SK-N-SH treated with all-trans-retinoic acid at 6 μM for 48 hours (cell line): ENCODE measurements at regions not wholly inside any gene's neighbourhood (a gene's known extent, or its start where the extent isn't known, plus 50 kb on each side); places are given as distances from the start of the nearest gene placed in this dataset.

ENCODE experiments used
- ATAC-seq: fragments of 200-7000 bp; cut with Tn5 transposase; 3 replicates; pipeline ENCODE4 v1.9.1; 2020; ENCODE audit warnings: mild to moderate bottlenecking, moderate library complexity
- ARNTL ChIP-seq: fragments of 450-650 bp; formaldehyde crosslinking; IDR thresholded peaks from 2 replicates; pipeline ENCODE4 v1.5.0; 2020; ENCODE audit warnings: low read depth, mild to moderate bottlenecking, moderate library complexity, borderline replicate concordance
- BACH2 ChIP-seq: fragments of 250-450 bp; sonication (Bioruptor Pico); IDR thresholded peaks from 2 replicates; pipeline ENCODE4 v1.9.0; 2021; ENCODE audit warnings: mild to moderate bottlenecking, borderline replicate concordance
- CREB5 ChIP-seq: fragments of 250-450 bp; sonication (Bioruptor Pico); IDR thresholded peaks from 2 replicates; pipeline ENCODE4 v1.5.1; 2020; ENCODE audit warnings: low read depth, mild to moderate bottlenecking, moderate library complexity
- CSDC2 ChIP-seq: fragments of 250-450 bp; sonication (Bioruptor Pico); IDR thresholded peaks from 2 replicates; pipeline ENCODE4 v1.5.0; 2020; ENCODE audit warnings: mild to moderate bottlenecking, moderate library complexity
- CSRNP3 ChIP-seq: fragments of 250-450 bp; sonication (Bioruptor Pico); IDR thresholded peaks from 2 replicates; pipeline ENCODE4 v1.5.1; 2021; ENCODE audit warnings: mild to moderate bottlenecking, moderate library complexity
- ESRRG ChIP-seq: fragments of 250-450 bp; sonication (Bioruptor Pico); IDR thresholded peaks from 2 replicates; pipeline ENCODE4 v1.6.1; 2021; ENCODE audit warnings: mild to moderate bottlenecking
- GLIS3 ChIP-seq: fragments of 250-450 bp; sonication (Bioruptor Pico); IDR thresholded peaks from 2 replicates; pipeline ENCODE4 v1.5.0; 2020; ENCODE audit warnings: mild to moderate bottlenecking, moderate library complexity
- ISL1 ChIP-seq: fragments of 250-450 bp; sonication (Bioruptor Pico); IDR thresholded peaks from 2 replicates; pipeline ENCODE4 v2.1.2; 2022; ENCODE audit warnings: mild to moderate bottlenecking, moderate library complexity
- OSR1 ChIP-seq: fragments of 250-450 bp; sonication (Bioruptor Pico); IDR thresholded peaks from 2 replicates; pipeline ENCODE4 v1.8.0; 2022; ENCODE audit warnings: moderate library complexity, mild to moderate bottlenecking, inconsistent platforms
- PATZ1 ChIP-seq: fragments of 250-450 bp; sonication (Bioruptor Pico); IDR thresholded peaks from 2 replicates; pipeline ENCODE4 v1.8.0; 2020; ENCODE audit warnings: mild to moderate bottlenecking, moderate library complexity, borderline replicate concordance
- POU6F1 ChIP-seq: fragments of 250-450 bp; sonication (Bioruptor Pico); IDR thresholded peaks from 2 replicates; pipeline ENCODE4 v1.8.0; 2021; ENCODE audit warnings: low read depth, mild to moderate bottlenecking, moderate library complexity, borderline replicate concordance
- PPARA ChIP-seq: fragments of 250-450 bp; sonication (Bioruptor Pico); IDR thresholded peaks from 2 replicates; pipeline ENCODE4 v1.5.0; 2020; ENCODE audit warnings: mild to moderate bottlenecking, borderline replicate concordance
- RARB ChIP-seq: fragments of 250-450 bp; sonication (Bioruptor Pico); IDR thresholded peaks from 2 replicates; pipeline ENCODE4 v1.8.0; 2021; ENCODE audit warnings: mild to moderate bottlenecking, moderate library complexity
- TCF4 ChIP-seq: fragments of 250-450 bp; sonication (Bioruptor Pico); IDR thresholded peaks from 2 replicates; pipeline ENCODE4 v1.8.0; 2021; ENCODE audit warnings: mild to moderate bottlenecking, moderate library complexity, borderline replicate concordance
- TOX ChIP-seq: fragments of 250-450 bp; sonication (Bioruptor Pico); IDR thresholded peaks from 2 replicates; pipeline ENCODE4 v1.8.0; 2021; ENCODE audit warnings: mild to moderate bottlenecking, moderate library complexity, borderline replicate concordance
- ZC3H10 ChIP-seq: fragments of 250-450 bp; sonication (Bioruptor Pico); IDR thresholded peaks from 2 replicates; pipeline ENCODE4 v1.5.1; 2021; ENCODE audit warnings: mild to moderate bottlenecking, moderate library complexity
- ZFP3 ChIP-seq: fragments of 250-450 bp; sonication (Bioruptor Pico); IDR thresholded peaks from 2 replicates; pipeline ENCODE4 v1.5.0; 2020; ENCODE audit warnings: mild to moderate bottlenecking, moderate library complexity
- ZFP30 ChIP-seq: fragments of 450-650 bp; formaldehyde crosslinking; IDR thresholded peaks from 2 replicates; pipeline ENCODE4 v1.5.0; 2022; ENCODE audit warnings: mild to moderate bottlenecking, moderate library complexity
- ZNF70 ChIP-seq: fragments of 450-650 bp; formaldehyde crosslinking; IDR thresholded peaks from 2 replicates; pipeline ENCODE4 v1.5.0; 2020; ENCODE audit warnings: mild to moderate bottlenecking, moderate library complexity
- ZNF8 ChIP-seq: fragments of 450-650 bp; formaldehyde crosslinking; IDR thresholded peaks from 2 replicates; pipeline ENCODE4 v1.5.0; 2020; ENCODE audit warnings: mild to moderate bottlenecking, moderate library complexity

GRCh38 chr5:120239086-120239485 is 225.0 kb upstream of the PRR16 start (continued):
- TF ChIP-seq RARB (CRISPR knock-in tag): no peak
- TF ChIP-seq PATZ1 (CRISPR knock-in tag): no peak
- no peak for TF ChIP-seq TCF4 (CRISPR knock-in tag)
- TF ChIP-seq ZNF8: no peak
- no peak for TF ChIP-seq ZFP3
- no peak for TF ChIP-seq OSR1 (CRISPR knock-in tag)
- TF ChIP-seq ESRRG (CRISPR knock-in tag): no peak

- no peak for ATAC-seq
- no peak for TF ChIP-seq ISL1 (CRISPR knock-in tag)
- TF ChIP-seq CREB5 (CRISPR knock-in tag): no peak
- no peak for TF ChIP-seq ZNF70 (CRISPR knock-in tag)
- TF ChIP-seq ZC3H10 (CRISPR knock-in tag): no peak
- TF ChIP-seq PATZ1 (CRISPR knock-in tag): no peak
- TF ChIP-seq, all 23 proteins: peak for 0
These were observed 223.4 kb upstream of the PRR16 start for GRCh38 chr5:120240706-120241105.

GRCh38 chr5:120241400-120241799 is 222.7 kb upstream of the PRR16 start:
- no peak for ATAC-seq
- TF ChIP-seq ESRRG (CRISPR knock-in tag) (no peak), TCF4 (CRISPR knock-in tag) (no peak), CSDC2 (CRISPR knock-in tag) (no peak), BACH2 (CRISPR knock-in tag) (no peak), PATZ1 (CRISPR knock-in tag) (no peak), ZNF8 (no peak), TOX (CRISPR knock-in tag) (no peak), CSRNP3 (no peak), ZNF70 (CRISPR knock-in tag) (no peak), ZFP30 (no peak), PPARA (no peak), ARNTL (CRISPR knock-in tag) (no peak), POU6F1 (CRISPR knock-in tag) (no peak), GLIS3 (CRISPR knock-in tag) (no peak), OSR1 (CRISPR knock-in tag) (no peak)
